COLO829 (cell line): ENCODE measurements at regions not wholly inside any gene's neighbourhood (a gene's known extent, or its start where the extent isn't known, plus 50 kb on each side); places are given as distances from the start of the nearest gene placed in this dataset.

Source experiments
- DNase-seq: peaks from one replicate; pipeline ENCODE4 v3.0.0; 2012; ENCODE audit warnings: low spot score

DNA sequence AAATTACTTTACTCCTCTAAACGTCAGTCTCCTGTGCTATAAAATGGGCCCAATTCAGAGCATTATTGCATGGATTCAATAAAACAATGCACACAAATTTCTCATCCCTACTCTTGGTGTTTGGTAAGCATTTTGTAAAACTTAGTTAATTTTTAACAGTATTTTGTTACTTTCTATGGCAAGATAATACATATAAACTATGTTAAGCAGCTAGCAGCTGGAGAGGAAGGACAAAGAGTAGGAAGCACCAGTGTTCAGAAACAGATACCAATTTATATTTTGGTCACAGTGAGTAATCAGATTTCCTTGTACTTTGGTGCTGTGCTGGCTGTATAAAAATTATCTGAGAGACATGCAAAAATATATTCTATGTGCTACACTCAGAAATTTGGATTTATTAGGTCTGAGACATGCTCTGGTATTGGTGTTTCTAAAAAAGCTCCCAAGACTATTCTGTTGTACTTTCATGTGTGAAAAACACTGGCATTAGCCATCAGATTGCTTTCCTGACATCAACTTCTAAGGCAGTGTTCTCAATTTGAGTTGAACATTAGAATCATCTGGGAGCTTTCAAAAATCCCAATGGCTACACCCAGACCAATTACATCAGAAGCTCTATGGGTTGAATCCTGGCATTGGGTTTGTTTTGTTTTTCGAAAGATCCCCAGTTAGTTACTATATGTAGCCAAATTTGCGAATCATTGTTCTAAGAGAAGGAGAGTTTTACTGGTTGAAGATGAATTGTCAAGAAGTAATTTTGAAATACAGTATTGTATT lies 100.3 kb upstream of the C1orf87 start:
- no peak for DNase-seq

DNA sequence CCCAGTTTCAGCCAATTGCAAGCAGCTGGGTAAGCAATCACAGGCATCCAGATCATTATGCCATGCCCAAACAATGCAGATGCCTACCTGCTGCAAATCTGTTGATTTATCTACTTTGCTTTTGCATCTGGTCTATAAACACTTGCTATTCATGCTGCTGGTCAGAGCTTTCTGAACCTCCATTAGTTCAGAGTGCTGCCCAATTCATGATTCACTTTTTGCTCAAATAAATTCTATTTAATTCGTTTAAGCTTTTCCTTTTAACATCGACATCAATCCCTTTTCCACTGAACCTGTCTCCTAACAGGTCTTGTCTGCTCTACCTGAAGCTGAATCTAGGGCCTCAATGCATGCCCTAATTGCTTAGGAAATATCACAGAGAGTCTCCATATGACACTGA lies 99.4 kb upstream of the C1orf87 start:
- DNase-seq: no peak

DNA sequence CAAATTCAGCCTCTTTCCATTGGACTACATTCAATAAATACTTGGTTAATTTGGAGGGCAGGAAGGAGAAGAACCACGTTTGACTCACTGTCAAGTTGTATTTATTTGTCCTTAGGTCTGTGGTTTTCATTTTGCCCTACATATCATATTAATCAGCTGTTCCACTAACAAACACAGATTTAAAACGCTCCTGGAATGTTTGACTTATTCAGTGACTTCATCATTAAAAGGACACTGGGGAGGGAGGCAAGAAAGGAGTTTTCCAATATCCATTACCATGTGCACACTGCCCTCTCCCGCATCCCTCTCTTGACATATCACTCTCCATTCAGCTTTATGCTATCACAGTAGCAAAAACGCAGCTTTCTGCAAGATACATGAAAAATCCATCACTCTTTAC lies 98.2 kb upstream of the C1orf87 start:
- DNase-seq: no peak

DNA sequence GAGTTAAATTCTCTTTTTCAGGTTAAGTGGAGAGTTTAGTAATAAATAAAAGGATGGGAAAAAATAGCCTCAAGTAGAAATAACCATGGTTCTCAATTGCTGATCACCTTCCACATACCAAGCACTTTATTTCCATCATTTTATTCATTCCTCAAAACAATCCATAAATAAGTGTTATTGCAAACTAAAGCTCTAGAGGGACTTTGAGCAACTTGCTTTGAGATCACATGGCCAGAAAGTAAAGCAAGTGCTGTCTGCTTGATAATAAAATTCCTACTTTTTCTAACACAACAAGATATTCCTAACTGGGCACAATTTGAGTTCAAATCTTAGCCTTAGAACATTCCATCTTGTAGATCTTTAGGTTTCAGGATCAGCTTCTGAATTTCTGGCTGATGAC lies 97.1 kb upstream of the C1orf87 start:
- no peak for DNase-seq

DNA sequence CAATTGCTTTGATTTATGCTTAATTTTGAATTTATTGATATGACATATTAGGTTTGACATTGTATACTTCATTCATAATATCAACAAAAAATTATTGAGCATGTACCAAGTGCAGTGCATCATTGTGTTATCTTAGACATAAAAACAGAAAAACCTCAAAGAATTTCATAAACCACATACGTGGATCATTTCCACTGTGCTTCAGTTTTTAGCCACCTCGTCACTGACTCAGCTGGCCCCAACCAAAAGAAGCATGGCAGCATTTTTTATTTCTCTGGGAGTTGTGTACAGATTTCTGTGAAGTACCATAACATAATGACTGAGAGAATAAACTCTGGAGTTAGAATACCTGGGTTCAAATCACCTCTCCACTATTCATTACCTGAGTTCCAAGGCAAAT lies 95.6 kb upstream of the C1orf87 start:
- DNase-seq: no peak

DNA sequence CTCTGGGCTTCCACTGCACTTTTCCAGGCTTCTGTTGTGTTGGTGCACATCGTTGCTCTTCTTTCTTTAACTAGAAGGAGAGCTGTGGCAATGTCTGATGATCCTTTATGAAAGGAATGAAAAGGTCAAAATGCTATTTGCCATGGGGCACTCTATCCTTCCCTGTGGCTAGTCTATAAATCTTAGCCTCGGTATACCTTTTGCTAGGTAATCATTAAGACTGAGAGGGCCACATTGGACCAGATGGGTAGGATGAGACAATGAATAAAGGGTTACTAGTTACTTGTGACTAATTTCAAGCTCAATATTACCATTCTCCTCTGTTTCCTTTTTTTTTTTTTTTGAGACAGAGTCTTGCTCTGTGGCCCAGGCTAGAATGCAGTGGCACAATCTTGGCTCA lies 89.4 kb upstream of the C1orf87 start:
- DNase-seq: no peak

DNA sequence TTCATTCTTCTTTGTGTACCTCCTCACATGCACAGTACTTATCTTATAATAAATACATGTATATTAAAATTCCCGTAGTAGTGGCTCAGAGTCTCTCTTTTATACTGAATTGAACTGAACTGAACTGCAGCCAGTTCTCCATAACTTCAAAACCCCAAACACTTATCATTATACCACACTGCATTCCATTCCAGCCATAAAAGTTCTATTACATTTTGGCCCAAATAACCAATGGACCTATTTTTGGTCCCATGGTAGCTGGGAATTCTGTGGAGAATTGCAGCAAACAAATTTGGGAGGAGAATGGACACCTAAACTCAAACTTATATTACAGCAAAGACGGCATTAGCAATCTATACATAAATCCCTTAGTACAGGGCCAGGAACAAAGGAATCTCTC lies 86.6 kb upstream of the C1orf87 start:
- no peak for DNase-seq

DNA sequence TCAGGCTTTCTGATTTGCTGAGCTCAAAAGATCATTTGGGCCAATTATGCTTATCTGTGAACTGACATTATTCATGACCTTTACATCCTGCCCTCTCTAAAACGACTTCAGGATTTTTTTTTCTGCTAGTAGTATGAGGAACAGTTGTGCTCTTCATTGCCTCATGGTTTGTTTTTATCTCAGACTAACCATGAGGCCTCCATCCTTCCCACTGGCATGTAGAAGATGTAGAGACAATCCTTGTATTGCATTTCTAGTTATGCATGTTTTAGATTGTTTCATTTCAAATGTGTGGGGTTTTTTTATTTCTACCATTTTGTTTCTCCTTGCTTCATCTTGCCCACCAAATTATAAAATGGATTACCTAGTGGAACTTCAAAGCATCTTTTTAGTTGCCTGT lies 82.8 kb upstream of the C1orf87 start:
- no peak for DNase-seq

DNA sequence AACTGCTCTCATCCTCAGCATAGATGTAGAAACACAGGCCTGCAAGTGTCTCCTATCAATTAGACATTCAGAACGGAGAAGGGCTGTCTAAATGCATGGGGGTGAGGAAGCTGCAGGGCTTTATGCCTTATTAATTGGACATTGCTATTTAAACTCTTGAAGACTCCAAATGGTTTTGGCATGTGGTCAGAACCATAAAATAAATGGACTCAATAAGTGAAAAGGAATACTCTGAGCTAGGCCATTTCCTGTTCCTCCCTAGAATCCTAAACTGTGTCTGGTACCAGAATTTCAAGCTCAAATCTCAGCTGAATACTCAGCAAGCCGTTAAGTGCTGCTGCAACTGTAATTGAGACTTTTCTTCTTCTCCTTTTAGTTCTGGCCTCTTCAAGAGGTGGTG lies 80.4 kb upstream of the C1orf87 start:
- DNase-seq: no peak

DNA sequence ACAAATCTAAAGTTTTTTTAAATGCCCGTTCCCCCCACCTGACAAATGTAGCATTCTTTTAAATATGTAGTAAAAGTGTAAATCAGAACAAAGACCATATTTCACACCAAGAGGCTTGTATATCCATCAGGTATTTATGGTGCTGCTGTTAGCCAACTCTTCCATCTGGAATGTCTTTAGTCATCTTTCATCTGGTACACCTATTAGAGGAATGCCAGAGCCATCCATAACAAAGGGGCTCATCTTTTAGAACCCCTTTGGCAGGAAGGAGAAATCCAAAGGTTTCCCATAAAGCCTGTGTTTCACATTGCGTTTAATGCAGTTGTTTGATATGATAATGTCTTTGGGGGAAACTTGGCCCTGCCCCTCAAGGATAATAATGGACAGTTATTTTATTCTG lies 79.3 kb upstream of the C1orf87 start:
- DNase-seq: no peak

DNA sequence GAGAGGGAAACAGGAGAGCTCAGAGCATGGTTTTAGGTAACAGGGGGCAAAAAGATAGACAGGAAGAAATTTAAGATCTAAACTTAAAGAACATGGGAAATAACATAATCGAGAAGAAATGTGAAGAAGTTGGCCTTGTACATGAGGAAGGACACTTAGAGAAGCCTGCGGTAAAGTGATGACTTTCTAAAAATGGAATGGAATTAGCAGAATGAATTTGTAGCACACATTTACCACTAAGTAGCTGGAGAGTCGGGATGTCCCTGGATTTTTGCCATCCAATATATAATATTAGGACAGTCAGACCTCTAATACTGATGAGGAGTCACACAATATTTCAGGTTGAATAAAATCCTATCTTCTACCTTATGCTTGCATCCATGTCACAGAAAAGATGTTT lies 77.7 kb upstream of the C1orf87 start:
- no peak for DNase-seq

DNA sequence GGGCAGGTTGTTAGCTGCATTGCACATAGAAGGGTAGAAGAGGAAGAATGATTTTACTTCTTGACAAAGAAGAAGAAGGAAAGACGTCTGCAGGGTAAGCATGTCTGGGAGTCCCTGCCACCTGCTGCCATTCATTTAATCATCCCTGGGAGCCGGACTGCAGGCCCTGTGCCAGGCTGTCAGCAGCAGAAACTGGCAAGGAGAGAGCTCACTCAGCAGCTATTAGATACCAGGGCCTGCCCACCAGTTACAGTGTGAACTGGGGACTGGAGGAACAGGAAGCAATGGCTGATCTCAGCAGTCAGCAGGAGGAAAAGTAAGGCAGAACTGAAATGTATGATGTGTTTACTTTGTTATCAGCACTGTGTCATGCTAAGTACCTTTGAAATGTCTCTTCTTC lies 75.7 kb upstream of the C1orf87 start:
- DNase-seq: no peak

DNA sequence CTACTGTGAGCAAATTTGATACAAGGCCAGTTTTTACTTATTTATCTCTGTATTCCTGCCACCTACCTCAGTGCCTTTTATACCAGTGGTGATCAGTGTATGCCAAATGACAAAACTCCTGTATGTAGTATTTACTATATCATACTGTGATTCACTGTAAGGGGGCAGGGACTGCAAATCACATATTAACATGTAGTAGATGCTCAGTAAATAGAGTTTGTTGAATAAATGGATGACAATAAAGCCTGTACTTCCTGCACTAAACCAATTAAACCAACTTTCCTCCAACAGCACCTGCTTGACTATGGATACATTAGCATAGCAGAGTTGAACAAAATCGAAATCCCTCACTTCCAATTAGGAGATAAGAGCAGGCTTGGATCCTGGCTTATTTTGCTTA lies 73.3 kb upstream of the C1orf87 start:
- no peak for DNase-seq

DNA sequence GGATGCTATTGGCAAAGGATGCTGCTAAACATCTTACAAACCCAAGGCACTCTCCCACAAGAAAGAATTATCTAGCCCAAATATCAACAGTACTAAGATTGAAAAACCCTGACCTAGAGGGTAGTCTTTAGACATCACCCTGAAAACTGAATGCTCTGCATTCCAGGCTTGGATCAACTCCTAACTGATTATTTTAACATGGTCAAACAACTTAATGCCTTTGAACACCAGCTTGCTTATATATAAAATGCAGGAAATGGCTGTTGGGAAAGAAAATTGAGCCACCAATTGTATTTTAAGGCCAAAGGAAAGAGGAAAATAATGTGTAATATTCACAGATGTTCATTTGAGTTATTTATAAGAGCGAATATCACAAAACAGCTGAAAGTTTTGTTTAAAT lies 72.2 kb upstream of the C1orf87 start:
- no peak for DNase-seq

DNA sequence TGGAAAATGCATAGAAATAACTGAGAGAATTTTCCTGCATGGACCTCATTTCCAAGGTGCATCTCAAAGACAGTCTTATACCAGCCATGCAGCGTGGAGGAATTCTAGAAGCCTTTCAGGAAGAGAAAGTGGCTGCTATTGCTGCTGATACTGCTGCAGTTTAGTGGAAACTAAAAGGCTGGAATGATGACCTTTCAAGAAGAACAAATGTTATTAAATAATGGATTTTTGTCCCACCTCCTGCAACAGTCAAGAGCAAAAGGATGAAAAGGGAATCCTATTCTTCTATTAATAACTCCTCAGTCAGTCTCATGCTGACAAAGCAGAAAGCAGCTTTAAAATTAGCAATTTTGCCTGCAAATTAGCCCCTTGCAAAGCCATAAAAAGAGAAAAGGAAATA lies 68.2 kb upstream of the C1orf87 start:
- no peak for DNase-seq

DNA sequence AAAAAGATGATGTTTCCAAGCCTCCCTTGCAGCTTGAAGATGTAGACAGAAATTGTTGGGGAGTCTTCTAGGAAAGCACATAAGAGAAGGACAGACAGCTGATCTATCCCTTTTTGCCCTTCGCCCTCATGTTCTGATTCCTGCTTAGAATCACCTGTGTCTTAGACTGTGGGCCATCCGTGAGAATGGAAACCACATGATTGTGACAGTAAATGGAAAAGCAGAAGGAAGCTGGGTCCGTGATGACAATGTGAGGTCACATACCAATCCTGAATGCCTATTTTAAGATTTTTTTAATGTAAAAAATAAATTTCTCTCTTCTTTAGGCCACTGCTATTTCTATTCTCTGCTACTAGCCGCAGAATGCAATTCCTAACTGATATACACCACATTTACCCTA lies 67.7 kb upstream of the C1orf87 start:
- no peak for DNase-seq

DNA sequence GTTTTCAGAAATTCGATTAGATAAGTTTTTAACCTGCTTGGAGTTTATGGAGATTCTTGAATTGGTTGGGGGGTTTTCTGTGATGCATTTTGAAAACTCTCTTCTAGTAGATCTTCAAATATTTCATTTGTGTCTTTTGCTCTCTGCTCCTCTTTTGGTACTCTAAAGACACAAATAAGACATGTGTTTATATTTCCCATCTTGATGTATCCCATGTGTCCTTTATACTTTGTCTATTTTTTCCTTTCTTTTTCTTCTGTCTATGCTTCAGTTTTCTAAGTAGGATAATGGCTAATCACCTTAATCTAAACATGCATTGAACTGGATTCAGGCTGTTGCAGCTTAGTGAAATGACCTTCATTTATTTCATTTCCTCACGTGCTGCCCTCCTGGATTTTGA lies 63.8 kb upstream of the C1orf87 start:
- DNase-seq: no peak

DNA sequence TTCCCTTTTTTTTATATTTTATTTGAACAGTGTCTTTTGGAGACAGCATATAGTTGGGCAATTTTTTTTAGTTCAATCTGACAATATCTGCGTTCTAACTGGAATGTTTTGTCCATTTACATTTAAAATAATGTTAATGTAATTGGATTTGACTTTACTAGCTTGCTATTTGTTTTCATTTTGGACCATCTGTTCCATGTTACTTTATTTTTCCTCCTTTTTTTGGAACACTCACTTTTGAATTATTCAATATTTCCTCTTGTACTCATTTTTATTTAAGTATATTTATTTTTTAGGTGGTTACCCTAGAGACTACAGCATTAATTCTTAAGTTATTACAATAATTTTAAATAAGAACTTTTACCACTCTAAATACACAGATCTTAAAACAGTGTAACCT lies 62.8 kb upstream of the C1orf87 start:
- no peak for DNase-seq

DNA sequence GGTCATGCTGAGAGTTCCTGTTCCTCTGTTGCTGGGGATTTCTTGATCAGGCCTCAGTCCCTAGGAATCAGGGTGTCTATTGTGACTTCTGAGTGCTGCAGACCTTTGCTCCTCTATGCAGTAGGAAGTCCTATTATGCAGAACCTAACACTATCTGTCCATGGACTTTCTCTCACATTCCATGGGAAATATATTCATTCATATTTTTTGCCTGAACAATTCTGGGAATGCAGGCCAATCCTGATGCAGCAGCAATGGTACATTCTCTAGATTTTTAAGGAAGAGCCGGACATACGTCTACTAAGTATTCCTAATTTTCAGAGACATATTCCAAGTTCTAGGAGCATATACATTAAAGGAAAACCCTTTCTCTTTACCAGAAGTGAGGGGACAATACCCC lies 61.1 kb upstream of the C1orf87 start:
- no peak for DNase-seq

DNA sequence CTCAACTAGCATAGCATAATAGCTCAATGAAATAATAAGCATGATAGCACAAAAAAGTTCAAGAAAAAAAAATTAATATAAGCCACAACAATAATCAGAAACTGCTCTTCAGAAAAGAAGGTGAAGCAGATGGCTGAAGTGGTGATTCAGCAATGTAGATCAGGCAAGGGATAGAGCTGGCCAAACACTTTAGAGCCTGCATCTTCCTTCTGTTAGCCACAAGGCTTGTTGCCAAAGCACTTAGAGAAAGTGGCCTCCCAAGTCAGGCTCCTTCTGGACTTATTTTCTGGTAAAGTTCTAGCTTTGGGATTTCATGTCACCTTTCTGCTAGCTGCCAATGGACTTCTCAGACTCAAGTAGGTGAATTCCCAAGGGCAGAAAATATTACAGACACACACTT lies 60.3 kb upstream of the C1orf87 start:
- no peak for DNase-seq

DNA sequence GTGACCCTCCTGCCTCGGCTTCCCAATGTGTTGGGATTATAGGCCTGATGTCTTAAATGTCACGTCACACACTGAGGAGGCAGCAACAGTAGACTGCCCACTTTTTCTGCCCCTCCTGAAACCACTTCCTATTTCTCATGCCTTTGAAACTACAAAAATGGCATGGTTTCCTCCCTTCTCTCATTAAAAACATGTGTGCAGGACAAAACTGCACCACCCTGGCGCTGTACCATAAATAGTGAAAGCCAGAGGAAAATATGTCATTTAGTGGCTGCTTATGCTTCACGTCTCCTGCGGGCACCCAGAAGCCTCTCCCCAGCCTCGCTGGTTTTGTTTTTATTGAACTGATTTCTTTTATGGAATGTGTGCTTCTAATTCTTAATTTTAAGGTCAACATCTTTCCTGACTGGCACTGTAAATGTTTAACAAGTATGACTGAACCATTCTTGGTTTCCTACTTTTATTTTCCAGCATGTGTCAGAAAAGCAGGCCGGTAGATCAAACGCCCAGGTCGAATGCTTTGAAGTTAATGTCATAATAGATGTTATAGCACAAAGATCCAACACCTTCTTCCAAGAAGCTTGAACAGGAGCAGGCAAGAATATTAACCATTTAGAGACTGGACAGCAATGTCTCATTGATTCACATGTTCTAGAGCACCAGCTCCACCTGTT lies 59.6 kb upstream of the C1orf87 start:
- no peak for DNase-seq

DNA sequence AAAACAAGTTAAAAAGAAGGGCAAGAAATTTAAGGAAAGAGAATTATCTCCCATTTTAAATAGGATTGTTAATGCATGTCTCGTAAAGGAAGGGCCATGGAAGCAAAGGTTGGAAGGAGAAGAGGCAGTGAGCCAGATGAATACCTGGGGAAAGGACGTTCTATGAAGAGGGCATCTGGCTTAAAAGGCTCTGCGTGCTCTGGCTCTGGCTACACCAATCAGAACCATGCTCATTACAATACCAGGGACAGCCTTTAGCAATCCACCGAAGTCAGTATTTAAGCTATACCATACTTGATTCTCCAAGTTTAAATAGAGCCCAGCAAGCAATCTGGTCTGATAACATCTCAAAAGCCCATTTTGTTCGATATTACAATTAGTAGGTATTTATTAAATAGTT lies 58.5 kb upstream of the C1orf87 start:
- no peak for DNase-seq

DNA sequence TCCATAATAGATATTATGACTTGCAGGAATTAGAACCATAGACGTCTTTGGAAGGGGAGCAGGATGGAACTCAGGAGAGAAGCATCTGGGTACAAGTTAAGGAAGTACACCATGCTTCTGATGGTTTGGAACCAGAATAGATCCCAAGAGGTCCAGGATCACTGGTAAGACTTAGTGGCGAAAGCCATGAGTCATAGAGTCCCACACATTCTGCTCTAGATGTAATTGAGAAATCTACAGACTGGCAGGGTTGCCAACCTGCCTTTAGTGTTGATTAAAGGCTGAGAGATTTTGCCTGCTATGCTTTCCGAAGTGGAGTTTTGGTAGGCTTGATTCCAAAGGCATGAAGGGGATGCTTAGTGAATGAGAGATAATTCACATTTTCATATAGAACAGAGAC lies 57.1 kb upstream of the C1orf87 start:
- no peak for DNase-seq

DNA sequence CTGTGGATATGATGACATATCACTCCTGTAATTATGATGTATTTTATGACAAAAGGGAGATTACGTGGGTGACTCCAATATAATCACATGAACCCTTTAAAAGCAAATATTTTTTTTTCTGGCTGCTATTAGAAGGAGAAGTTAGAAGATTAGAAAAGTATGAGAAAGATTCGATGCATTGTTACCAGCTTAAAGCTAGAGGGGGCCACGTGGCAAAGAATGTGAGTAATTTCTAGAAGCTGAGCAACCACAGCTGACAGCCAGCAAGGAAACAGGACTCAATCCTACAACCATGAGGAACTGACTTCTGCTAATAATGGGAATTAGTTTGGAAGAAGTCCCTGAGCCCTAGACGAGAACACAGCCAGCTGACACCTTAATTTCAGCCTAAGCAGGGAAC lies 56.3 kb upstream of the C1orf87 start:
- no peak for DNase-seq
